GM12878 (cell line): ENCODE measurements at regions not wholly inside any gene's neighbourhood (a gene's known extent, or its start where the extent isn't known, plus 50 kb on each side); places are given as distances from the start of the nearest gene placed in this dataset.

Experiments
- ATAC-seq: fragments of 200-7000 bp; cut with Tn5 transposase; 3 replicates; pipeline ENCODE4 v1.9.1; 2020; ENCODE audit warnings: mild to moderate bottlenecking, moderate library complexity
- BruUV-seq: library from RNA; stranded (reverse); fragments of 400-500 nt; replicated peaks from 2 replicates; lab custom pipeline; 2021; lab: Mats Ljungman, UMichigan
- CTCF ChIA-PET: fragments of 300-600 bp; sonication (Branson Sonifier 250); formaldehyde crosslinking; extraction: SDS; loops from one replicate; lab custom pipeline; 2021; ENCODE audit warnings: inconsistent platforms; lab: Yijun Ruan, JAX
- POLR2A ChIA-PET: fragments of 350-600 bp; formaldehyde crosslinking; extraction: SDS; loops from one replicate; lab custom pipeline; 2021; ENCODE audit warnings: inconsistent platforms; lab: Charles Lee
- RAD21 ChIA-PET: fragments of 300-600 bp; sonication (Branson Sonifier 250); formaldehyde crosslinking; loops from one replicate; lab custom pipeline; 2023; ENCODE audit warnings: antibody characterized with exemption; ENCODE audit not compliant: unreplicated experiment; lab: Charles Lee
- SMC1A ChIA-PET: fragments of 300-600 bp; sonication (Branson Sonifier 250); formaldehyde crosslinking; loops from one replicate; lab custom pipeline; 2023; ENCODE audit not compliant: unreplicated experiment, uncharacterized antibody; lab: Charles Lee
- DNase-seq: peaks from one replicate; pipeline ENCODE4 v3.0.0-alpha.2; 2011; ENCODE audit warnings: low read depth, low spot score
- FAIRE-seq: peaks from 3 replicates; lab custom pipeline; 2011; peaks lifted over from hg19 to GRCh38; lab: Jason Lieb, UNC
- H2AFZ ChIP-seq: 2 replicates; pipeline ENCODE4 v1.6.0; 2011; ENCODE audit warnings: low read depth, low read length, control low read depth; ENCODE audit not compliant: control insufficient read depth
- H3K27ac ChIP-seq: 2 replicates; pipeline ENCODE4 v1.5.1; 2011; ENCODE audit warnings: control low read depth; ENCODE audit not compliant: control insufficient read depth, insufficient read depth
- H3K27me3 ChIP-seq, 2 experiments: replicated peaks in 1 of 2; 2 replicates each; pipeline versions ENCODE4 v1.6.0 to v1.6.1; 2011; ENCODE audit warnings: low read length in 1 of 2; ENCODE audit not compliant: control insufficient read depth in 2 of 2, insufficient read depth in 2 of 2
- H3K36me3 ChIP-seq, 2 experiments: 2 replicates each; pipeline ENCODE4 v1.5.1; 2011; ENCODE audit warnings: low read length in 1 of 2; ENCODE audit not compliant: control insufficient read depth in 2 of 2, insufficient read depth in 2 of 2
- H3K4me1 ChIP-seq: 2 replicates; pipeline ENCODE4 v1.6.1; 2011; ENCODE audit warnings: mild to moderate bottlenecking, low read length, moderate library complexity, mixed read lengths; ENCODE audit not compliant: control insufficient read depth, insufficient read depth
- H3K4me2 ChIP-seq: 2 replicates; pipeline ENCODE4 v1.6.0; 2011; ENCODE audit warnings: control low read depth; ENCODE audit not compliant: control insufficient read depth, insufficient read depth
- H3K4me3 ChIP-seq: fragments of 200-600 bp; sonication (generic); 2 replicates; pipeline ENCODE4 v1.5.1; 2016
- H3K79me2 ChIP-seq: 2 replicates; pipeline ENCODE4 v1.6.0; 2011; ENCODE audit warnings: low read length; ENCODE audit not compliant: control insufficient read depth, insufficient read depth
- H3K9ac ChIP-seq: 2 replicates; pipeline ENCODE4 v1.8.0; 2011; ENCODE audit warnings: low read length, control low read depth, mixed read lengths; ENCODE audit not compliant: control insufficient read depth, insufficient read depth
- H3K9me3 ChIP-seq: replicated peaks from 3 replicates; pipeline ENCODE4 v1.5.1; 2011; ENCODE audit warnings: mild to moderate bottlenecking, low read length; ENCODE audit not compliant: control insufficient read depth, insufficient read depth
- H4K20me1 ChIP-seq: 2 replicates; pipeline ENCODE4 v1.6.0; 2011; ENCODE audit not compliant: control insufficient read depth, insufficient read depth
- ASH2L ChIP-seq: fragments of 300-600, 200-600 bp; sonication (generic); IDR thresholded peaks from 2 replicates; pipeline ENCODE4 v1.6.1; 2017; ENCODE audit warnings: low read depth, mild to moderate bottlenecking, borderline replicate concordance
- BACH1 ChIP-seq: fragments of 450-650 bp; IDR thresholded peaks from 2 replicates; pipeline ENCODE4 v1.6.1; 2017; ENCODE audit warnings: mild to moderate bottlenecking, borderline replicate concordance
- CEBPZ ChIP-seq: fragments of 150-350 bp; IDR thresholded peaks from 2 replicates; pipeline ENCODE4 v1.6.1; 2016; ENCODE audit warnings: low read depth, low read length
- CHD1 ChIP-seq: IDR thresholded peaks from 2 replicates; pipeline ENCODE4 v1.6.1; 2012; ENCODE audit warnings: low read depth, low read length, improper control_type of control experiment
- MTA3 ChIP-seq: IDR thresholded peaks from 2 replicates; pipeline ENCODE4 v1.6.1; 2012; ENCODE audit warnings: low read length, inconsistent platforms, borderline replicate concordance
- NR2F1 ChIP-seq: fragments of 450-650 bp; conservative IDR thresholded peaks from 2 replicates; pipeline ENCODE4 v1.6.1; 2017; ENCODE audit warnings: mild to moderate bottlenecking
- PAX8 ChIP-seq: fragments of 450-650 bp; IDR thresholded peaks from 2 replicates; pipeline ENCODE4 v1.6.1; 2017; ENCODE audit warnings: mild to moderate bottlenecking, moderate library complexity
- POLR2A ChIP-seq: IDR thresholded peaks from 2 replicates; pipeline ENCODE4 v1.6.1; 2011; ENCODE audit warnings: low read depth, mild to moderate bottlenecking, low read length
- RCOR1 ChIP-seq: conservative IDR thresholded peaks from 2 replicates; pipeline ENCODE4 v1.6.1; 2012; ENCODE audit warnings: low read depth, low read length, improper control_type of control experiment
- RELA ChIP-seq: fragments of 450-650 bp; IDR thresholded peaks from 2 replicates; pipeline ENCODE4 v1.8.0; 2014; ENCODE audit warnings: borderline replicate concordance; ENCODE audit not compliant: partially characterized antibody
- STAT3 ChIP-seq: IDR thresholded peaks from 2 replicates; pipeline ENCODE4 v1.6.1; 2011; ENCODE audit warnings: low read depth, low read length, improper control_type of control experiment
- SUZ12 ChIP-seq: fragments of 200-600 bp; sonication (generic); IDR thresholded peaks from one replicate; pipeline ENCODE4 v1.6.1; 2018; ENCODE audit warnings: antibody characterized with exemption, mild to moderate bottlenecking; ENCODE audit not compliant: unreplicated experiment
- ZNF384 ChIP-seq: IDR thresholded peaks from 2 replicates; pipeline ENCODE4 v1.6.1; 2012; ENCODE audit warnings: low read depth, mild to moderate bottlenecking, low read length, improper control_type of control experiment, borderline replicate concordance
- ZSCAN29 ChIP-seq: fragments of 450-650 bp; IDR thresholded peaks from 2 replicates; pipeline ENCODE4 v1.6.1; 2017; ENCODE audit warnings: mild to moderate bottlenecking, moderate library complexity
- WGBS: methylation state at CpG from one replicate; pipeline ENCODE4 v1.1.6; 2016; ENCODE audit warnings: low lambda C conversion rate; ENCODE audit not compliant: insufficient replicate concordance, insufficient coverage; ENCODE audit errors: missing lambda C conversion rate; 5-methylcytosine and 5-hydroxymethylcytosine counted together
- in situ Hi-C: fragments of 300-500 bp; cut with MboI; formaldehyde crosslinking; loops from 9 replicates; pipeline ENCODE4 v1.14.3; 2018; ENCODE audit warnings: mixed read lengths
- intact Hi-C: fragments of 100-400 bp; cut with micrococcal nuclease; formaldehyde crosslinking; loops from one replicate; pipeline ENCODE4 v1.14.2; 2022; ENCODE audit not compliant: unreplicated experiment
- TF ChIP-seq, protein P1 (sequence below): fragments of 450-650 bp; conservative IDR thresholded peaks from 2 replicates; pipeline ENCODE4 v1.6.1; 2017; ENCODE audit warnings: mild to moderate bottlenecking, moderate library complexity
- TF ChIP-seq, protein P2 (sequence below): IDR thresholded peaks from 2 replicates; pipeline ENCODE4 v1.6.1; 2012; ENCODE audit warnings: low read length, inconsistent platforms
- TF ChIP-seq, protein P3 (sequence below): fragments of 450-650 bp; IDR thresholded peaks from 2 replicates; pipeline ENCODE4 v1.6.1; 2017; ENCODE audit warnings: mild to moderate bottlenecking

DNA sequence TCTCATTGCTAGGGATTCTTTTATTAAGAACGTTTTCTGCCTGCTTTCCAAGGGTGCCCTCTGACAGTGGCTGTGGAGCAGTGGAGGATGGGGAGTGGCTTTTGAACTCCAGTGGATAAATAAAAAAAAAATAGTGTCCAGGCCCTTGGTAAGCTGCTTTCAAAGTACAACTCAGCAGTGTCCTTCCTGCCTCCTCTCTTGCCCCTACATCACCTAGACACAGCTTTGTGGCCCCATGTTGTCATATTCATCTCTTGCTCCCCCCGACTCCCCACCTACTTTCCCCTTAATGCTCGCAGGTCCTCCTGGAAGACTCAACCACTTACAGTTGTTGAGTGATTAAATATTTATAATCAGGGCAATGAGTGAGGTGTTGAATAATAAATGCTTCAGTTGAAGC lies 880.9 kb downstream of the BCL11B start:
- Histone ChIP-seq H3K27me3 (no peaks in the 10 kb centered on the region), H3K4me3 (no peak overlapping the region), H4K20me1 (no peaks in the 10 kb centered on the region), H3K9ac (no peak overlapping the region), H3K36me3 (no peaks in the 10 kb centered on the region), H3K4me1 (no peaks in the 10 kb centered on the region), H3K9me3 (no peaks in the 10 kb centered on the region), H3K4me2 (no peak overlapping the region), H2AFZ (no peak overlapping the region)
- POLR2A ChIA-PET = no interaction called here
- SMC1A ChIA-PET = interaction anchor here (1.0 kb wide), 1 partner anchor 13 kb away, joined by 3 read pairs; no protein-coding TSS in a partner anchor
- ATAC-seq (no peak), FAIRE-seq (no peak), DNase-seq (no peak)
- in situ Hi-C loops = no loop called here
- intact Hi-C loops = no loop called here
- RAD21 ChIA-PET = no interaction called here
- CTCF ChIA-PET = no interaction called here
- TF ChIP-seq ZNF384 (no peak), BACH1 (no peak), RELA (no peak), STAT3 (no peak), MTA3 (no peak), POLR2A (no peak), PAX8 (no peak), CEBPZ (no peak), ZSCAN29 (no peak), CHD1 (no peak), RCOR1 (no peak), NR2F1 (no peak), ASH2L (no peak), SUZ12 (no peak)
- TF ChIP-seq, protein P1, sequence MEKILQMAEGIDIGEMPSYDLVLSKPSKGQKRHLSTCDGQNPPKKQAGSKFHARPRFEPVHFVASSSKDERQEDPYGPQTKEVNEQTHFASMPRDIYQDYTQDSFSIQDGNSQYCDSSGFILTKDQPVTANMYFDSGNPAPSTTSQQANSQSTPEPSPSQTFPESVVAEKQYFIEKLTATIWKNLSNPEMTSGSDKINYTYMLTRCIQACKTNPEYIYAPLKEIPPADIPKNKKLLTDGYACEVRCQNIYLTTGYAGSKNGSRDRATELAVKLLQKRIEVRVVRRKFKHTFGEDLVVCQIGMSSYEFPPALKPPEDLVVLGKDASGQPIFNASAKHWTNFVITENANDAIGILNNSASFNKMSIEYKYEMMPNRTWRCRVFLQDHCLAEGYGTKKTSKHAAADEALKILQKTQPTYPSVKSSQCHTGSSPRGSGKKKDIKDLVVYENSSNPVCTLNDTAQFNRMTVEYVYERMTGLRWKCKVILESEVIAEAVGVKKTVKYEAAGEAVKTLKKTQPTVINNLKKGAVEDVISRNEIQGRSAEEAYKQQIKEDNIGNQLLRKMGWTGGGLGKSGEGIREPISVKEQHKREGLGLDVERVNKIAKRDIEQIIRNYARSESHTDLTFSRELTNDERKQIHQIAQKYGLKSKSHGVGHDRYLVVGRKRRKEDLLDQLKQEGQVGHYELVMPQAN = no peak
- TF ChIP-seq, protein P2, sequence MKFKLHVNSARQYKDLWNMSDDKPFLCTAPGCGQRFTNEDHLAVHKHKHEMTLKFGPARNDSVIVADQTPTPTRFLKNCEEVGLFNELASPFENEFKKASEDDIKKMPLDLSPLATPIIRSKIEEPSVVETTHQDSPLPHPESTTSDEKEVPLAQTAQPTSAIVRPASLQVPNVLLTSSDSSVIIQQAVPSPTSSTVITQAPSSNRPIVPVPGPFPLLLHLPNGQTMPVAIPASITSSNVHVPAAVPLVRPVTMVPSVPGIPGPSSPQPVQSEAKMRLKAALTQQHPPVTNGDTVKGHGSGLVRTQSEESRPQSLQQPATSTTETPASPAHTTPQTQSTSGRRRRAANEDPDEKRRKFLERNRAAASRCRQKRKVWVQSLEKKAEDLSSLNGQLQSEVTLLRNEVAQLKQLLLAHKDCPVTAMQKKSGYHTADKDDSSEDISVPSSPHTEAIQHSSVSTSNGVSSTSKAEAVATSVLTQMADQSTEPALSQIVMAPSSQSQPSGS = no peak
- TF ChIP-seq, protein P3, sequence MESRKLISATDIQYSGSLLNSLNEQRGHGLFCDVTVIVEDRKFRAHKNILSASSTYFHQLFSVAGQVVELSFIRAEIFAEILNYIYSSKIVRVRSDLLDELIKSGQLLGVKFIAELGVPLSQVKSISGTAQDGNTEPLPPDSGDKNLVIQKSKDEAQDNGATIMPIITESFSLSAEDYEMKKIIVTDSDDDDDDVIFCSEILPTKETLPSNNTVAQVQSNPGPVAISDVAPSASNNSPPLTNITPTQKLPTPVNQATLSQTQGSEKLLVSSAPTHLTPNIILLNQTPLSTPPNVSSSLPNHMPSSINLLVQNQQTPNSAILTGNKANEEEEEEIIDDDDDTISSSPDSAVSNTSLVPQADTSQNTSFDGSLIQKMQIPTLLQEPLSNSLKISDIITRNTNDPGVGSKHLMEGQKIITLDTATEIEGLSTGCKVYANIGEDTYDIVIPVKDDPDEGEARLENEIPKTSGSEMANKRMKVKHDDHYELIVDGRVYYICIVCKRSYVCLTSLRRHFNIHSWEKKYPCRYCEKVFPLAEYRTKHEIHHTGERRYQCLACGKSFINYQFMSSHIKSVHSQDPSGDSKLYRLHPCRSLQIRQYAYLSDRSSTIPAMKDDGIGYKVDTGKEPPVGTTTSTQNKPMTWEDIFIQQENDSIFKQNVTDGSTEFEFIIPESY = no peak
- TF ChIP-seq, all 136 proteins: peak for 0
- H3K79me2 ChIP-seq = no peaks in the 10 kb centered on the region
- BruUV-seq = no TSS peak
- WGBS = 2% methylated on average over 3 of the region's 3 CpGs
- H3K27ac ChIP-seq = no peak overlapping the region
